Endothelial cell of umbilical vein (primary cell): ENCODE measurements at regions not wholly inside any gene's neighbourhood (a gene's known extent, or its start where the extent isn't known, plus 50 kb on each side); places are given as distances from the start of the nearest gene placed in this dataset.

Experiments
- BruUV-seq: library from RNA; stranded (reverse); fragments of 400-500 nt; replicated peaks from 2 replicates; lab custom pipeline; 2021; lab: Mats Ljungman, UMichigan
- CTCF ChIA-PET: fragments of 300-600, 350-600 bp; sonication (Branson Sonifier 250); formaldehyde crosslinking; loops from one replicate; lab custom pipeline; 2021; ENCODE audit warnings: antibody characterized with exemption, inconsistent platforms; lab: Charles Lee
- POLR2A ChIA-PET: fragments of 300-600, 350-600 bp; sonication (Branson Sonifier 250); formaldehyde crosslinking; loops from one replicate; lab custom pipeline; 2021; ENCODE audit warnings: antibody characterized with exemption, inconsistent platforms; lab: Charles Lee
- DNase-seq: peaks from one replicate; pipeline ENCODE4 v3.0.0-alpha.2; 2011; ENCODE audit warnings: low read depth, low spot score
- FAIRE-seq: peaks from 2 replicates; lab custom pipeline; 2011; peaks lifted over from hg19 to GRCh38; lab: Jason Lieb, UNC
- H2AFZ ChIP-seq: 2 replicates; pipeline ENCODE4 v1.6.0; 2012; ENCODE audit warnings: low read depth, low read length, control low read depth, inconsistent platforms
- H3K27ac ChIP-seq: 2 replicates; pipeline ENCODE4 v1.5.1; 2011; ENCODE audit warnings: low read depth, mild to moderate bottlenecking, control low read depth, low read length, moderate library complexity; ENCODE audit not compliant: insufficient read depth
- H3K27me3 ChIP-seq, 2 experiments: 2 replicates each; pipeline versions ENCODE4 v1.6.0 to v1.6.1; 2011; ENCODE audit warnings: low read length in 2 of 2, mixed read lengths in 1 of 2; ENCODE audit not compliant: control insufficient read depth in 2 of 2, insufficient read depth in 2 of 2
- H3K36me3 ChIP-seq, 2 experiments: 2 replicates in 1 of 2; 3 replicates in 1 of 2; pipeline ENCODE4 v1.5.1; 2011; ENCODE audit warnings: low read length in 2 of 2, mild to moderate bottlenecking in 1 of 2, moderate library complexity in 1 of 2; ENCODE audit not compliant: control insufficient read depth in 2 of 2, insufficient read depth in 2 of 2; ENCODE audit errors: extremely low read depth in 1 of 2
- H3K4me1 ChIP-seq: 3 replicates; pipeline ENCODE4 v1.5.1; 2011; ENCODE audit warnings: mild to moderate bottlenecking, low read length; ENCODE audit not compliant: control insufficient read depth, insufficient read depth; ENCODE audit errors: extremely low read depth
- H3K4me2 ChIP-seq: 2 replicates; pipeline ENCODE4 v1.6.1; 2011; ENCODE audit warnings: low read length, control low read depth, mixed read lengths; ENCODE audit not compliant: insufficient read depth
- H3K4me3 ChIP-seq, 3 experiments: fragments of 200-600 bp in 1 of 3; sonication (generic), shearing (Covaris generic) in 1 of 3; replicated peaks in 1 of 3; 2 replicates each; pipeline ENCODE4 v1.5.1; 2011 to 2016; ENCODE audit warnings: control low read depth in 3 of 3, low read length in 3 of 3, mild to moderate bottlenecking in 2 of 3, inconsistent platforms in 1 of 3, low read depth in 1 of 3, moderate library complexity in 1 of 3; ENCODE audit not compliant: insufficient read depth in 1 of 3
- H3K79me2 ChIP-seq: 2 replicates; pipeline ENCODE4 v1.6.0; 2012; ENCODE audit warnings: low read length, inconsistent platforms; ENCODE audit not compliant: control insufficient read depth, insufficient read depth
- H3K9ac ChIP-seq: replicated peaks from 2 replicates; pipeline ENCODE3; 2011; ENCODE audit warnings: low read length, control low read depth; ENCODE audit not compliant: insufficient read depth; ENCODE audit errors: extremely low read depth
- H3K9me1 ChIP-seq: replicated peaks from 3 replicates; pipeline ENCODE4 v1.6.0; 2011; ENCODE audit warnings: mild to moderate bottlenecking, low read length; ENCODE audit not compliant: control insufficient read depth, insufficient read depth; ENCODE audit errors: extremely low read depth
- H3K9me3 ChIP-seq: replicated peaks from 2 replicates; pipeline ENCODE4 v1.5.1; 2012; ENCODE audit warnings: low read length, inconsistent platforms; ENCODE audit not compliant: control insufficient read depth, insufficient read depth
- H4K20me1 ChIP-seq: replicated peaks from 2 replicates; pipeline ENCODE3; 2011; ENCODE audit warnings: mild to moderate bottlenecking, low read length; ENCODE audit not compliant: control insufficient read depth, insufficient read depth; ENCODE audit errors: extremely low read depth
- CTCF ChIP-seq, 2 donors: IDR thresholded peaks; 1 replicate in 1 of 2; 2 replicates in 1 of 2; pipeline ENCODE4 v1.5.1; 2011; ENCODE audit warnings: low read length in 2 of 2, mild to moderate bottlenecking in 2 of 2, moderate library complexity in 2 of 2, control low read depth in 1 of 2, inconsistent platforms in 1 of 2, low read depth in 1 of 2; ENCODE audit not compliant: insufficient read depth in 1 of 2; ENCODE audit errors: extremely low read depth in 1 of 2
- EZH2 ChIP-seq: IDR thresholded peaks from 2 replicates; pipeline ENCODE4 v1.6.1; 2012; ENCODE audit warnings: borderline replicate concordance, low read depth, mild to moderate bottlenecking, moderate library complexity, low read length, inconsistent platforms; ENCODE audit not compliant: severe bottlenecking
- FOS ChIP-seq: IDR thresholded peaks from 2 replicates; pipeline ENCODE4 v1.6.1; 2011; ENCODE audit warnings: mild to moderate bottlenecking, low read length, moderate library complexity, borderline replicate concordance; ENCODE audit not compliant: insufficient read depth
- GATA2 ChIP-seq: IDR thresholded peaks from 2 replicates; pipeline ENCODE4 v1.7.0; 2011; ENCODE audit warnings: low read depth, mild to moderate bottlenecking, moderate library complexity, mixed read lengths, low read length; ENCODE audit not compliant: insufficient read length, insufficient read depth
- JUN ChIP-seq: IDR thresholded peaks from 2 replicates; pipeline ENCODE4 v1.6.1; 2011; ENCODE audit warnings: borderline replicate concordance, low read depth; ENCODE audit not compliant: insufficient read length, insufficient read depth
- MYC ChIP-seq: IDR thresholded peaks from one replicate; pipeline ENCODE4 v1.6.1; 2011; ENCODE audit warnings: mild to moderate bottlenecking, low read depth, low read length
- POLR2A ChIP-seq: IDR thresholded peaks from 2 replicates; pipeline ENCODE4 v1.6.1; 2012; ENCODE audit warnings: low read depth, mild to moderate bottlenecking, control low read depth, low read length
- POLR2AphosphoS5 ChIP-seq: IDR thresholded peaks from 2 replicates; pipeline ENCODE4 v1.6.1; 2012; ENCODE audit warnings: low read depth, mild to moderate bottlenecking, control low read depth, low read length, moderate library complexity; ENCODE audit not compliant: insufficient read depth
- dilution Hi-C: fragments of 300-500 bp; cut with MboI; formaldehyde crosslinking; loops from one replicate; pipeline ENCODE4 v1.15.0; 2019; ENCODE audit warnings: low sequenced_read_pairs; ENCODE audit not compliant: extremely low pct_ligation_motif_present
- intact Hi-C: fragments of 100-400 bp; cut with micrococcal nuclease; formaldehyde crosslinking; loops from one replicate; pipeline ENCODE4 v1.10.0; 2022
- TF ChIP-seq, protein P1 (sequence below): IDR thresholded peaks from 2 replicates; pipeline ENCODE4 v1.6.1; 2011; ENCODE audit not compliant: insufficient read depth, insufficient read length

DNA sequence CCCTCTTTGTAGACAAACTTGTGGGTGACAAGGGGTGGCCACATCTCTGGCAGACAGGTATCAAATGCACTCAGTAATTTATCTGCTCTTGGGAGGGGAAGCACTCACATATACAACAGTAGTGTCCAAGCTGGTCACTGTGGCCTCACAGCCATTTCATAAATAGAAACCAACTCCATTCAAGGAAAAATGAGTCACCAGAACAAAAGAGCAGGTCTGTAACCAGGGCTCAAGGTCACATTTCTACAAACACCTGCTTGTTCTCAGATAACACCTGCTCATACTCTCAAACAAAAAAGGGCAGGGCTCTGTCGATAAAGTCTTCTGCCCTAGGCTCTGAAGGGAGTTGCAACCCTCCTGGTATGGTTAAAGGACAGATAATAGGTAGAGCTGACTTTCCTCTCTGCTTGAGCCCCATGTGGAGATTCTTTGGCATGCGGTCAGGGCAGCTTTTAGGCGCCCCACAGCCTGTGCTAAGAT lies 459.0 kb downstream of the BCL11A start:
- POLR2A ChIA-PET, result no interaction called here
- Histone ChIP-seq H3K4me2 (no peak overlapping the region), H3K79me2 (no peaks in the 10 kb centered on the region), H3K4me3 (no peak overlapping the region), H3K9ac (no peak overlapping the region), H3K4me1 (no peaks in the 10 kb centered on the region), H3K27me3 (no peaks in the 10 kb centered on the region), H3K9me1 (no peaks in the 10 kb centered on the region), H4K20me1 (no peaks in the 10 kb centered on the region), H3K36me3 (no peaks in the 10 kb centered on the region), H3K9me3 (peaks cover 2% of the 10 kb centered on the region), H3K27ac (no peak overlapping the region), H2AFZ (no peak overlapping the region)
- CTCF ChIA-PET, result no interaction called here
- intact Hi-C loops (no loop called here), dilution Hi-C loops (no loop called here)
- BruUV-seq, result no TSS peak
- no peak for DNase-seq
- no peak for FAIRE-seq
- no peak for TF ChIP-seq GATA2

DNA sequence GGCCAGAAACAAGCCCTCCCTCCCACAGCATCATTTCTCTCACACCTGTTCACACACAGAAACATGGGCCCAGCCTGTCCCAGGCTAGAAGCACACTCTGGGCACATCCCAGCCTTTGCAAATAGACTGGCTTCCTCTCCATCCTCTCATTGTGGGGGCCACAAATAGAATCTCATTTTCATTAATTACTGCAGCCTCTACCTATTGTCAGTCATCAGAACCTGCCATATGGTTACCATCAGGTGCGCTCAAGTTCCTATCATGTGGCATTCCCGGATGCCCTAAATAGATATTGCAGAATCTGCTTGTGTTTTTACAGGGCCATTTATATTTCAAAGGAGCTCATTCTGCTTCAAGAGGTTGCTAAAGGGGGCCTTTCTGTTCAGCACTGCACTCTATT lies 460.7 kb downstream of the BCL11A start:
- dilution Hi-C loops (no loop called here), intact Hi-C loops (no loop called here)
- ChIA-PET POLR2A (no interaction called here), CTCF (no interaction called here)
- H3K4me1 ChIP-seq, result no peaks in the 10 kb centered on the region
- no peaks in the 10 kb centered on the region for H3K9me1 ChIP-seq
- no peak overlapping the region for H3K9ac ChIP-seq
- H3K36me3 ChIP-seq, result no peaks in the 10 kb centered on the region
- no peak for DNase-seq
- peaks cover 2% of the 10 kb centered on the region for H3K9me3 ChIP-seq
- H3K27me3 ChIP-seq, result no peaks in the 10 kb centered on the region
- H4K20me1 ChIP-seq, result no peaks in the 10 kb centered on the region
- no peak overlapping the region for H3K27ac ChIP-seq
- no peaks in the 10 kb centered on the region for H3K79me2 ChIP-seq
- no peak overlapping the region for H3K4me3 ChIP-seq
- FAIRE-seq, result no peak
- no peak overlapping the region for H2AFZ ChIP-seq
- H3K4me2 ChIP-seq, result no peak overlapping the region
- TF ChIP-seq CTCF (IDR thresholded peaks at IDR 0.05; ENCODE audit: extremely low read depth in 1 of 2, insufficient read depth in 1 of 2, low read depth in 1 of 2, low read length in 2 of 2) (no peak), MYC (no peak), POLR2A (no peak), POLR2AphosphoS5 (no peak), EZH2 (no peak), JUN (no peak), FOS (no peak), GATA2 (no peak)
- TF ChIP-seq, protein P1, sequence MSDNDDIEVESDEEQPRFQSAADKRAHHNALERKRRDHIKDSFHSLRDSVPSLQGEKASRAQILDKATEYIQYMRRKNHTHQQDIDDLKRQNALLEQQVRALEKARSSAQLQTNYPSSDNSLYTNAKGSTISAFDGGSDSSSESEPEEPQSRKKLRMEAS, result no peak
- BruUV-seq, result no TSS peak
